ENCODE measurements at regions not wholly inside any gene's neighbourhood (a gene's known extent, or its start where the extent isn't known, plus 50 kb on each side); places are given as distances from the start of the nearest gene placed in this dataset.

- no peaks in the 10 kb centered on the region for H3K36me3 ChIP-seq (ENCODE audit: control insufficient read depth in 2 of 2, extremely low read depth in 1 of 2, insufficient read depth in 2 of 2, low read length in 2 of 2)
- no peak overlapping the region for H3K9ac ChIP-seq (replicated peaks; ENCODE audit: extremely low read depth, insufficient read depth, low read length)
- ChIA-PET POLR2A (no interaction called here), CTCF (no interaction called here)
- no peaks in the 10 kb centered on the region for H3K9me1 ChIP-seq (replicated peaks; ENCODE audit: control insufficient read depth, extremely low read depth, insufficient read depth, low read length)
- no peaks in the 10 kb centered on the region for H4K20me1 ChIP-seq (replicated peaks; ENCODE audit: control insufficient read depth, extremely low read depth, insufficient read depth, low read length)
- no peak overlapping the region for H3K4me3 ChIP-seq (replicated peaks in 1 of 3; ENCODE audit: insufficient read depth in 1 of 3, low read depth in 1 of 3, low read length in 3 of 3)
- no peaks in the 10 kb centered on the region for H3K9me3 ChIP-seq (replicated peaks; ENCODE audit: control insufficient read depth, insufficient read depth, low read length)
- FAIRE-seq (no peak), DNase-seq (ENCODE audit: low read depth, low spot score) (no peak)
- no TSS peak for BruUV-seq (replicated peaks)
- TF ChIP-seq MYC (IDR thresholded peaks at IDR 0.05; ENCODE audit: low read depth, low read length) (no peak), EZH2 (IDR thresholded peaks at IDR 0.05; ENCODE audit: borderline replicate concordance, low read depth, low read length, severe bottlenecking) (no peak), JUN (IDR thresholded peaks at IDR 0.05; ENCODE audit: borderline replicate concordance, insufficient read depth, insufficient read length, low read depth) (no peak), FOS (IDR thresholded peaks at IDR 0.05; ENCODE audit: borderline replicate concordance, insufficient read depth, low read length) (no peak)
- no peak overlapping the region for H3K27ac ChIP-seq (ENCODE audit: insufficient read depth, low read depth, low read length)
- intact Hi-C loops (cut with micrococcal nuclease) = no loop called here
- H3K4me2 ChIP-seq (ENCODE audit: insufficient read depth, low read length) = no peak overlapping the region
- H3K79me2 ChIP-seq (ENCODE audit: control insufficient read depth, insufficient read depth, low read length) = no peaks in the 10 kb centered on the region
- H2AFZ ChIP-seq (ENCODE audit: low read depth, low read length) = no peak overlapping the region
- dilution Hi-C loops (cut with MboI; ENCODE audit: extremely low pct_ligation_motif_present, low sequenced_read_pairs) = no loop called here
- no peaks in the 10 kb centered on the region for H3K27me3 ChIP-seq (ENCODE audit: control insufficient read depth in 2 of 2, insufficient read depth in 2 of 2, low read length in 2 of 2)
- peaks cover 20% of the 10 kb centered on the region for H3K4me1 ChIP-seq (ENCODE audit: control insufficient read depth, extremely low read depth, insufficient read depth, low read length)
Measured at GRCh38 chr7:356087-356486, 66.1 kb downstream of the FOXL3 start.

- no peak overlapping the region for H3K4me2 ChIP-seq (ENCODE audit: insufficient read depth, low read length)
- no peaks in the 10 kb centered on the region for H3K36me3 ChIP-seq (ENCODE audit: control insufficient read depth in 2 of 2, extremely low read depth in 1 of 2, insufficient read depth in 2 of 2, low read length in 2 of 2)
- no peaks in the 10 kb centered on the region for H4K20me1 ChIP-seq (replicated peaks; ENCODE audit: control insufficient read depth, extremely low read depth, insufficient read depth, low read length)
- FAIRE-seq = no peak
- dilution Hi-C loops (cut with MboI; ENCODE audit: extremely low pct_ligation_motif_present, low sequenced_read_pairs) (no loop called here), intact Hi-C loops (cut with micrococcal nuclease) (no loop called here)
- no peak overlapping the region for H3K4me3 ChIP-seq (replicated peaks in 1 of 3; ENCODE audit: insufficient read depth in 1 of 3, low read depth in 1 of 3, low read length in 3 of 3)
- no peaks in the 10 kb centered on the region for H3K9me3 ChIP-seq (replicated peaks; ENCODE audit: control insufficient read depth, insufficient read depth, low read length)
- no TSS peak for BruUV-seq (replicated peaks)
- peaks cover 15% of the 10 kb centered on the region for H3K4me1 ChIP-seq (ENCODE audit: control insufficient read depth, extremely low read depth, insufficient read depth, low read length)
- H3K9me1 ChIP-seq (replicated peaks; ENCODE audit: control insufficient read depth, extremely low read depth, insufficient read depth, low read length) = no peaks in the 10 kb centered on the region
- H3K27ac ChIP-seq (ENCODE audit: insufficient read depth, low read depth, low read length) = no peak overlapping the region
- DNase-seq (ENCODE audit: low read depth, low spot score) = no peak
- no peak overlapping the region for H2AFZ ChIP-seq (ENCODE audit: low read depth, low read length)
- POLR2A ChIA-PET = no interaction called here
- no peaks in the 10 kb centered on the region for H3K27me3 ChIP-seq (ENCODE audit: control insufficient read depth in 2 of 2, insufficient read depth in 2 of 2, low read length in 2 of 2)
- no peak overlapping the region for H3K9ac ChIP-seq (replicated peaks; ENCODE audit: extremely low read depth, insufficient read depth, low read length)
- CTCF ChIA-PET = interaction anchor here (1.2 to 1.4 kb wide), 2 partner anchors 9 to 24 kb away, joined by 4 to 10 read pairs; no protein-coding TSS in a partner anchor
- H3K79me2 ChIP-seq (ENCODE audit: control insufficient read depth, insufficient read depth, low read length) = no peaks in the 10 kb centered on the region
- TF ChIP-seq JUN (IDR thresholded peaks at IDR 0.05; ENCODE audit: borderline replicate concordance, insufficient read depth, insufficient read length, low read depth) (no peak), EZH2 (IDR thresholded peaks at IDR 0.05; ENCODE audit: borderline replicate concordance, low read depth, low read length, severe bottlenecking) (no peak), GATA2 (IDR thresholded peaks at IDR 0.05; ENCODE audit: insufficient read depth, insufficient read length, low read depth, low read length) (no peak), FOS (IDR thresholded peaks at IDR 0.05; ENCODE audit: borderline replicate concordance, insufficient read depth, low read length) (no peak), MAX (IDR thresholded peaks at IDR 0.05; ENCODE audit: insufficient read depth, insufficient read length) (no peak), POLR2AphosphoS5 (IDR thresholded peaks at IDR 0.05; ENCODE audit: insufficient read depth, low read depth, low read length) (no peak), CTCF (IDR thresholded peaks at IDR 0.05; ENCODE audit: extremely low read depth in 1 of 2, insufficient read depth in 1 of 2, low read depth in 1 of 2, low read length in 2 of 2) (no peak), POLR2A (IDR thresholded peaks at IDR 0.05; ENCODE audit: low read depth, low read length) (no peak), MYC (IDR thresholded peaks at IDR 0.05; ENCODE audit: low read depth, low read length) (no peak)
Measured at GRCh38 chr7:356691-357462, 66.9 kb downstream of the FOXL3 start.

Measured in endothelial cell of umbilical vein (primary cell).